ENCODE measurements at regions not wholly inside any gene's neighbourhood (a gene's known extent, or its start where the extent isn't known, plus 50 kb on each side); places are given as distances from the start of the nearest gene placed in this dataset.

GRCh38 chr13:63607153-63607552 lies 2191.5 kb upstream of the PCDH20 start:
- ATAC-seq = no peak
- TF ChIP-seq PPARA (CRISPR knock-in tag; IDR thresholded peaks at IDR 0.05; ENCODE audit: borderline replicate concordance) (no peak), PATZ1 (CRISPR knock-in tag; IDR thresholded peaks at IDR 0.05; ENCODE audit: borderline replicate concordance) (no peak), CREB5 (CRISPR knock-in tag; IDR thresholded peaks at IDR 0.05; ENCODE audit: low read depth) (no peak), ZNF565 (CRISPR knock-in tag; conservative IDR thresholded peaks at IDR 0.05; ENCODE audit: low read depth) (no peak), ZFP30 (CRISPR knock-in tag; IDR thresholded peaks at IDR 0.05) (no peak), ZC3H10 (CRISPR knock-in tag; IDR thresholded peaks at IDR 0.05) (no peak), SNAI2 (CRISPR knock-in tag; IDR thresholded peaks at IDR 0.05) (no peak), ARNTL (CRISPR knock-in tag; IDR thresholded peaks at IDR 0.05; ENCODE audit: borderline replicate concordance, low read depth) (no peak), POU6F1 (CRISPR knock-in tag; IDR thresholded peaks at IDR 0.05; ENCODE audit: borderline replicate concordance, low read depth) (no peak), BACH2 (CRISPR knock-in tag; IDR thresholded peaks at IDR 0.05; ENCODE audit: borderline replicate concordance) (no peak)

- ATAC-seq = no peak
- TF ChIP-seq ZC3H10 (CRISPR knock-in tag; IDR thresholded peaks at IDR 0.05) (no peak), ZNF8 (CRISPR knock-in tag; IDR thresholded peaks at IDR 0.05) (no peak), CREB5 (CRISPR knock-in tag; IDR thresholded peaks at IDR 0.05; ENCODE audit: low read depth) (no peak), TCF4 (CRISPR knock-in tag; IDR thresholded peaks at IDR 0.05; ENCODE audit: borderline replicate concordance) (no peak), ISL1 (CRISPR knock-in tag; IDR thresholded peaks at IDR 0.05) (no peak), PPARA (CRISPR knock-in tag; IDR thresholded peaks at IDR 0.05; ENCODE audit: borderline replicate concordance) (no peak), BACH2 (CRISPR knock-in tag; IDR thresholded peaks at IDR 0.05; ENCODE audit: borderline replicate concordance) (no peak), CSRNP3 (CRISPR knock-in tag; IDR thresholded peaks at IDR 0.05) (no peak), CSDC2 (CRISPR knock-in tag; IDR thresholded peaks at IDR 0.05) (no peak), ZNF70 (CRISPR knock-in tag; IDR thresholded peaks at IDR 0.05) (no peak)
Observed at GRCh38 chr13:63605962-63606361, 2190.3 kb upstream of the PCDH20 start.

- ATAC-seq = no peak
- TF ChIP-seq TSHZ2 (CRISPR knock-in tag; IDR thresholded peaks at IDR 0.05) (no peak), ESRRG (CRISPR knock-in tag; IDR thresholded peaks at IDR 0.05) (no peak), CSRNP3 (CRISPR knock-in tag; IDR thresholded peaks at IDR 0.05) (no peak), ZNF8 (CRISPR knock-in tag; IDR thresholded peaks at IDR 0.05) (no peak), ISL1 (CRISPR knock-in tag; IDR thresholded peaks at IDR 0.05) (no peak), PATZ1 (CRISPR knock-in tag; IDR thresholded peaks at IDR 0.05; ENCODE audit: borderline replicate concordance) (no peak), OSR1 (CRISPR knock-in tag; IDR thresholded peaks at IDR 0.05) (no peak), PPARA (CRISPR knock-in tag; IDR thresholded peaks at IDR 0.05; ENCODE audit: borderline replicate concordance) (no peak), CREB5 (CRISPR knock-in tag; IDR thresholded peaks at IDR 0.05; ENCODE audit: low read depth) (no peak), TCF4 (CRISPR knock-in tag; IDR thresholded peaks at IDR 0.05; ENCODE audit: borderline replicate concordance) (no peak), ZNF70 (CRISPR knock-in tag; IDR thresholded peaks at IDR 0.05) (no peak)
Observed at GRCh38 chr13:63605403-63605802, 2189.8 kb upstream of the PCDH20 start.
